Prostate gland (tissue), 2 donors: ENCODE measurements at regions not wholly inside any gene's neighbourhood (a gene's known extent, or its start where the extent isn't known, plus 50 kb on each side); places are given as distances from the start of the nearest gene placed in this dataset.
"Not testable (repeated sequence)": the region's sequence is repeated elsewhere in the genome, so short reads cannot be mapped to it uniquely, and the experiment has no call there.

Source experiments
- DNase-seq: peaks from one replicate; pipeline ENCODE4 v3.0.0-alpha.2; 2019; ENCODE audit warnings: low spot score
- H3K27ac ChIP-seq, 2 donors: fragments of 200-600 bp; sonication (generic); 2 replicates each; pipeline ENCODE4 v1.5.1; 2017 to 2019
- H3K27me3 ChIP-seq: fragments of 200-600 bp; sonication (generic); replicated peaks from 2 replicates; pipeline ENCODE4 v1.5.1; 2019; ENCODE audit not compliant: insufficient read depth
- H3K36me3 ChIP-seq, 2 donors: fragments of 200-600 bp; sonication (generic); 1 replicate in 1 of 2; 2 replicates in 1 of 2; pipeline versions ENCODE4 v1.5.1 to v1.8.1; 2017 to 2019
- H3K4me1 ChIP-seq: fragments of 200-600 bp; sonication (generic); replicated peaks from 2 replicates; pipeline ENCODE4 v1.5.1; 2019
- H3K4me3 ChIP-seq, 2 donors: fragments of 200-600 bp; sonication (generic); 2 replicates each; pipeline ENCODE4 v1.5.1; 2017 to 2019
- H3K9me3 ChIP-seq: fragments of 200-600 bp; sonication (generic); 2 replicates; pipeline ENCODE4 v1.5.1; 2017
- POLR2A ChIP-seq: fragments of 450-650 bp; IDR thresholded peaks from one replicate; pipeline ENCODE4 v1.6.1; 2016; ENCODE audit warnings: antibody characterized with exemption, mild to moderate bottlenecking
- POLR2AphosphoS5 ChIP-seq: sonication (generic); formaldehyde crosslinking; IDR thresholded peaks from one replicate; pipeline ENCODE4 v1.6.1; 2017; ENCODE audit warnings: antibody characterized with exemption
- WGBS: methylation state at CpG from one replicate; pipeline ENCODE4 v1.1.5; 2018; 5-methylcytosine and 5-hydroxymethylcytosine counted together
- intact Hi-C: fragments of 100-400 bp; cut with DNase I; formaldehyde crosslinking; loops from one replicate; pipeline ENCODE4 v1.14.2; 2022
- TF ChIP-seq, protein P1 (sequence below), 4 experiments: fragments of 200-600 bp in 2 of 4; fragments of 450-650 bp in 2 of 4; sonication (generic) in 2 of 4; IDR thresholded peaks; 1 replicate in 3 of 4; 2 replicates in 1 of 4; pipeline ENCODE4 v1.5.1; 2016 to 2019; ENCODE audit warnings: antibody characterized with exemption in 4 of 4, mild to moderate bottlenecking in 2 of 4, moderate library complexity in 2 of 4

DNA sequence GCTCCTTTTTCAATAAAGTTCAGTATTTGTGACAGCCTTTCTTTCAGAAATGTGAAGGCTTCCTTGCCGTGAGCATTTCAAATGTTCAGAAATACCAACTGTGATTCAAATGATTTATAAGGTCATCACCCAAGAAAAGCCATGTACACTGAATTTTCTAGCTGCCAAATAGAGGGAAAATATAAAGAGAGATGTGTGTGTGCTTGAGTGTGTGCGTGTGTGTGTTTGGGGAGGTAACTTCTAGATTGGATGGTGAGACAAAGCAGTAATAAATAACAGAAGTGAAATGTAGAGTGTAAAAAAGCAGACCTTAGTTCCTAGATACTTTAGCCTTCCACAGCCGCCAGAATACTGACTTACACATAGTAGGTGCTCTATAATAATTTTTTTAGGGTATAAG is 577.4 kb downstream of the TBL1XR1 start:
- H3K4me3 ChIP-seq = no peak overlapping the region
- 74% methylated on average over 3 of the region's 3 CpGs for whole genome bisulfite sequencing
- H3K36me3 ChIP-seq = no peaks in the 10 kb centered on the region
- TF ChIP-seq, protein P1, sequence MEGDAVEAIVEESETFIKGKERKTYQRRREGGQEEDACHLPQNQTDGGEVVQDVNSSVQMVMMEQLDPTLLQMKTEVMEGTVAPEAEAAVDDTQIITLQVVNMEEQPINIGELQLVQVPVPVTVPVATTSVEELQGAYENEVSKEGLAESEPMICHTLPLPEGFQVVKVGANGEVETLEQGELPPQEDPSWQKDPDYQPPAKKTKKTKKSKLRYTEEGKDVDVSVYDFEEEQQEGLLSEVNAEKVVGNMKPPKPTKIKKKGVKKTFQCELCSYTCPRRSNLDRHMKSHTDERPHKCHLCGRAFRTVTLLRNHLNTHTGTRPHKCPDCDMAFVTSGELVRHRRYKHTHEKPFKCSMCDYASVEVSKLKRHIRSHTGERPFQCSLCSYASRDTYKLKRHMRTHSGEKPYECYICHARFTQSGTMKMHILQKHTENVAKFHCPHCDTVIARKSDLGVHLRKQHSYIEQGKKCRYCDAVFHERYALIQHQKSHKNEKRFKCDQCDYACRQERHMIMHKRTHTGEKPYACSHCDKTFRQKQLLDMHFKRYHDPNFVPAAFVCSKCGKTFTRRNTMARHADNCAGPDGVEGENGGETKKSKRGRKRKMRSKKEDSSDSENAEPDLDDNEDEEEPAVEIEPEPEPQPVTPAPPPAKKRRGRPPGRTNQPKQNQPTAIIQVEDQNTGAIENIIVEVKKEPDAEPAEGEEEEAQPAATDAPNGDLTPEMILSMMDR (IDR thresholded peaks at IDR 0.05) = no peak
- no peak for TF ChIP-seq POLR2AphosphoS5
- TF ChIP-seq POLR2A = no peak
- no peaks in the 10 kb centered on the region for H3K9me3 ChIP-seq
- no peak overlapping the region for H3K27ac ChIP-seq
- no peaks in the 10 kb centered on the region for H3K4me1 ChIP-seq
- H3K27me3 ChIP-seq = no peaks in the 10 kb centered on the region
- intact Hi-C loops = no loop called here
- DNase-seq = no peak

DNA sequence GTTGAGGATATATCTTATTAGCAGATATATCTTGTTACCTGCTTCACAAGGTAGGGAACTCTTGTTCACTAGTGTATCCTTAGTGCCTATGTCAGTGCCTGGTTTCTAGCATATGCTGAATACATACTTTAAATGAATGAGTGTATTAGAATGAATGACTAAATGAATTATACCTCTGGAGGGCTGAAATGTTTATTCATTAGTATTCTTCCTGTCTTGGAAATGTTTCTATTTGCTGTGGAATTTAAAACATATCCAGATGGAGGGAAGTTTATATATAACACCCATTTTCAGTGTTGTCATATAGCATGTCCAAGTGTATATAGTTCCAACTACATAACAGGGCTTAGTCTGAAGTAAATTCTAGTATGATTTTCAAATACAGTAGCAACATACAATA is 581.5 kb downstream of the TBL1XR1 start:
- no peaks in the 10 kb centered on the region for H3K27me3 ChIP-seq
- DNase-seq = no peak
- intact Hi-C loops = no loop called here
- no peak overlapping the region for H3K27ac ChIP-seq
- H3K4me3 ChIP-seq = no peak overlapping the region
- H3K9me3 ChIP-seq = no peaks in the 10 kb centered on the region
- no peaks in the 10 kb centered on the region for H3K36me3 ChIP-seq
- no peaks in the 10 kb centered on the region for H3K4me1 ChIP-seq
- no peak for TF ChIP-seq POLR2AphosphoS5
- no peak for TF ChIP-seq POLR2A
- TF ChIP-seq, protein P1 (IDR thresholded peaks at IDR 0.05) = no peak

- intact Hi-C loops = no loop called here
- 81% methylated on average over 1 of the region's 1 CpG for WGBS
These were observed 585.6 kb downstream of the TBL1XR1 start for GRCh38 chr3:176611703-176612102.

GRCh38 chr3:176609361-176609760 is 587.9 kb downstream of the TBL1XR1 start:
- no peak overlapping the region for H3K27ac ChIP-seq
- H3K27me3 ChIP-seq = no peaks in the 10 kb centered on the region
- H3K36me3 ChIP-seq = no peaks in the 10 kb centered on the region
- H3K9me3 ChIP-seq = no peaks in the 10 kb centered on the region
- intact Hi-C loops = no loop called here
- 72% methylated on average over 5 of the region's 5 CpGs for WGBS
- TF ChIP-seq POLR2A (no peak), POLR2AphosphoS5 (no peak)
- TF ChIP-seq, protein P1 (IDR thresholded peaks at IDR 0.05) = no peak
- H3K4me1 ChIP-seq = no peaks in the 10 kb centered on the region
- DNase-seq = no peak
- no peak overlapping the region for H3K4me3 ChIP-seq

More at GRCh38 chr3:176611703-176612102, 585.6 kb downstream of the TBL1XR1 start:
- no peak overlapping the region for H3K4me3 ChIP-seq
- H3K36me3 ChIP-seq = no peaks in the 10 kb centered on the region
- TF ChIP-seq, protein P1 (IDR thresholded peaks at IDR 0.05) = no peak
- TF ChIP-seq POLR2AphosphoS5 (no peak), POLR2A (no peak)
- no peaks in the 10 kb centered on the region for H3K4me1 ChIP-seq
- no peak overlapping the region for H3K27ac ChIP-seq
- no peaks in the 10 kb centered on the region for H3K27me3 ChIP-seq
- no peaks in the 10 kb centered on the region for H3K9me3 ChIP-seq
- DNase-seq = no peak

DNA sequence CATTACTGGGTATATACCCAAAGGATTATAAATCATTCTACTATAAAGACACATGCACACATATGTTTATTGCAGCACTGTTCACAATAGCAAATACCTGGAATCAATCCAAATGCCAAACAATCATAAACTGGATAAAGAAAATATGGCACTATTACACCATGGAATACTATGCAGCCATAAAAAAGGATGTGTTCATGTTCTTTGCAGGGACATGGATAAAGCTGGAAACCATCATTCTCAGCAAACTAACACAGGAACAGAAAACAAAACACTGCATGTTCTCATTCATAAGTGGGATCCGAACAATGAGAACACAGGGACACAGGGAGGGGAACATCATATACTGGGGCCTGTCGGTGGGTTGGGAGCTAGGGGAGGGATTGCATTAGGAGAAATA is 591.7 kb downstream of the TBL1XR1 start:
- H3K27ac ChIP-seq, H3K27me3 ChIP-seq, H3K36me3 ChIP-seq, intact Hi-C loops, H3K4me1 ChIP-seq, DNase-seq, H3K4me3 ChIP-seq, H3K9me3 ChIP-seq: not testable (repeated sequence)
- WGBS = 98% methylated on average over 2 of the region's 2 CpGs
